MM.1S (cell line): ENCODE measurements at regions not wholly inside any gene's neighbourhood (a gene's known extent, or its start where the extent isn't known, plus 50 kb on each side); places are given as distances from the start of the nearest gene placed in this dataset.

Experiments
- DNase-seq: peaks from one replicate; pipeline ENCODE4 v3.0.0-alpha.2; 2015
- H2AFZ ChIP-seq: fragments of 300-600 bp; sonication (generic); 2 replicates; pipeline ENCODE4 v1.6.0; 2016; ENCODE audit warnings: antibody characterized with exemption, low read length
- H3F3A ChIP-seq: fragments of 300-600 bp; sonication (generic); 2 replicates; pipeline ENCODE4 v1.6.1; 2016; ENCODE audit warnings: mild to moderate bottlenecking, antibody characterized with exemption, low read length, moderate library complexity, mixed read lengths; ENCODE audit not compliant: insufficient read depth
- H3K27ac ChIP-seq: fragments of 300-600 bp; sonication (generic); 2 replicates; pipeline ENCODE4 v1.5.1; 2016; ENCODE audit warnings: mild to moderate bottlenecking, low read length
- H3K27me3 ChIP-seq: fragments of 300-600 bp; sonication (generic); replicated peaks from 2 replicates; pipeline ENCODE4 v1.6.0; 2016; ENCODE audit warnings: low read length; ENCODE audit not compliant: insufficient read depth
- H3K36me3 ChIP-seq: fragments of 300-600 bp; sonication (generic); replicated peaks from 2 replicates; pipeline ENCODE4 v1.6.1; 2016; ENCODE audit warnings: mild to moderate bottlenecking, low read length, mixed read lengths; ENCODE audit not compliant: insufficient read depth
- H3K4me1 ChIP-seq: fragments of 300-600 bp; sonication (generic); 2 replicates; pipeline ENCODE4 v1.6.1; 2016; ENCODE audit warnings: low read length, mixed read lengths
- H3K4me2 ChIP-seq: fragments of 300-600 bp; sonication (generic); 2 replicates; pipeline ENCODE4 v1.6.0; 2016; ENCODE audit warnings: low read depth, low read length
- H3K4me3 ChIP-seq: fragments of 300-600 bp; sonication (generic); 2 replicates; pipeline ENCODE4 v1.5.1; 2016; ENCODE audit warnings: low read length, mixed read lengths
- H3K79me2 ChIP-seq: fragments of 300-600 bp; sonication (generic); 2 replicates; pipeline ENCODE4 v1.6.1; 2016; ENCODE audit warnings: mixed run types, low read length, mixed read lengths
- H3K9ac ChIP-seq: fragments of 300-600 bp; sonication (generic); 2 replicates; pipeline ENCODE4 v1.6.1; 2016; ENCODE audit warnings: low read length, mixed read lengths
- H3K9me2 ChIP-seq: fragments of 300-600 bp; sonication (generic); replicated peaks from 2 replicates; pipeline ENCODE4 v1.6.1; 2016; ENCODE audit warnings: mild to moderate bottlenecking, low read length, mixed read lengths; ENCODE audit not compliant: insufficient read depth
- H3K9me3 ChIP-seq: fragments of 300-600 bp; sonication (generic); replicated peaks from 2 replicates; pipeline ENCODE4 v1.6.1; 2016; ENCODE audit warnings: mild to moderate bottlenecking, low read length, mixed read lengths; ENCODE audit not compliant: insufficient read depth
- H4K20me1 ChIP-seq: fragments of 300-600 bp; sonication (generic); 2 replicates; pipeline ENCODE4 v1.6.1; 2016; ENCODE audit warnings: mild to moderate bottlenecking, low read length, moderate library complexity, mixed read lengths; ENCODE audit not compliant: insufficient read depth
- EZH2 ChIP-seq: fragments of 300-600 bp; sonication (generic); optimal IDR thresholded peaks from 2 replicates; pipeline ENCODE3; 2017; ENCODE audit warnings: low read depth, mild to moderate bottlenecking, antibody characterized with exemption, low read length, mixed read lengths
- EZH2phosphoT487 ChIP-seq: fragments of 300-600 bp; sonication (generic); IDR thresholded peaks from 2 replicates; pipeline ENCODE4 v1.6.1; 2018; ENCODE audit warnings: antibody characterized with exemption, low read length
- TF ChIP-seq, protein P1 (sequence below): fragments of 300-600 bp; sonication (generic); IDR thresholded peaks from 2 replicates; pipeline ENCODE4 v1.5.1; 2016; ENCODE audit warnings: antibody characterized with exemption, low read length, mixed read lengths

- H3K9me3 ChIP-seq: no peaks in the 10 kb centered on the region
- H3K4me2 ChIP-seq: no peak overlapping the region
- no peak overlapping the region for H3K9ac ChIP-seq
- no peak overlapping the region for H2AFZ ChIP-seq
- no peaks in the 10 kb centered on the region for H3K9me2 ChIP-seq
- H4K20me1 ChIP-seq: no peaks in the 10 kb centered on the region
- no peaks in the 10 kb centered on the region for H3K27me3 ChIP-seq
- no peaks in the 10 kb centered on the region for H3K4me1 ChIP-seq
- TF ChIP-seq EZH2phosphoT487 (no peak), EZH2 (no peak)
- TF ChIP-seq, protein P1, sequence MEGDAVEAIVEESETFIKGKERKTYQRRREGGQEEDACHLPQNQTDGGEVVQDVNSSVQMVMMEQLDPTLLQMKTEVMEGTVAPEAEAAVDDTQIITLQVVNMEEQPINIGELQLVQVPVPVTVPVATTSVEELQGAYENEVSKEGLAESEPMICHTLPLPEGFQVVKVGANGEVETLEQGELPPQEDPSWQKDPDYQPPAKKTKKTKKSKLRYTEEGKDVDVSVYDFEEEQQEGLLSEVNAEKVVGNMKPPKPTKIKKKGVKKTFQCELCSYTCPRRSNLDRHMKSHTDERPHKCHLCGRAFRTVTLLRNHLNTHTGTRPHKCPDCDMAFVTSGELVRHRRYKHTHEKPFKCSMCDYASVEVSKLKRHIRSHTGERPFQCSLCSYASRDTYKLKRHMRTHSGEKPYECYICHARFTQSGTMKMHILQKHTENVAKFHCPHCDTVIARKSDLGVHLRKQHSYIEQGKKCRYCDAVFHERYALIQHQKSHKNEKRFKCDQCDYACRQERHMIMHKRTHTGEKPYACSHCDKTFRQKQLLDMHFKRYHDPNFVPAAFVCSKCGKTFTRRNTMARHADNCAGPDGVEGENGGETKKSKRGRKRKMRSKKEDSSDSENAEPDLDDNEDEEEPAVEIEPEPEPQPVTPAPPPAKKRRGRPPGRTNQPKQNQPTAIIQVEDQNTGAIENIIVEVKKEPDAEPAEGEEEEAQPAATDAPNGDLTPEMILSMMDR: no peak
- DNase-seq: no peak
- no peak overlapping the region for H3K27ac ChIP-seq
- H3K36me3 ChIP-seq: no peaks in the 10 kb centered on the region
- no peak overlapping the region for H3K4me3 ChIP-seq
- no peaks in the 10 kb centered on the region for H3F3A ChIP-seq
- H3K79me2 ChIP-seq: no peaks in the 10 kb centered on the region
These were observed 816.9 kb downstream of the AACS start for GRCh38 chr12:125882141-125882540.

- TF ChIP-seq EZH2phosphoT487 (no peak), EZH2 (no peak)
- TF ChIP-seq, protein P1: no peak
- Histone ChIP-seq H3K36me3 (no peaks in the 10 kb centered on the region), H3F3A (no peaks in the 10 kb centered on the region), H3K9me2 (no peaks in the 10 kb centered on the region), H3K9ac (no peak overlapping the region), H3K4me2 (no peak overlapping the region), H3K4me1 (no peaks in the 10 kb centered on the region), H3K27me3 (no peaks in the 10 kb centered on the region), H4K20me1 (no peaks in the 10 kb centered on the region), H3K79me2 (no peaks in the 10 kb centered on the region), H3K27ac (no peak overlapping the region), H3K9me3 (no peaks in the 10 kb centered on the region), H3K4me3 (no peak overlapping the region), H2AFZ (no peak overlapping the region)
- no peak for DNase-seq
These were observed 823.7 kb downstream of the AACS start for GRCh38 chr12:125888921-125889320.

GRCh38 chr12:125889742-125890141 lies 824.5 kb downstream of the AACS start:
- Histone ChIP-seq H3K9me3 (no peaks in the 10 kb centered on the region), H3K27me3 (no peaks in the 10 kb centered on the region), H3K4me1 (no peaks in the 10 kb centered on the region), H3K79me2 (no peaks in the 10 kb centered on the region), H3K27ac (no peak overlapping the region), H4K20me1 (no peaks in the 10 kb centered on the region), H3K4me2 (no peak overlapping the region), H3K9ac (no peak overlapping the region), H3F3A (no peaks in the 10 kb centered on the region), H3K9me2 (no peaks in the 10 kb centered on the region), H3K4me3 (no peak overlapping the region), H2AFZ (no peak overlapping the region), H3K36me3 (no peaks in the 10 kb centered on the region)
- TF ChIP-seq, protein P1: no peak
- TF ChIP-seq EZH2 (no peak), EZH2phosphoT487 (no peak)
- no peak for DNase-seq
